Erythroblast (primary cell): ENCODE measurements at regions not wholly inside any gene's neighbourhood (a gene's known extent, or its start where the extent isn't known, plus 50 kb on each side); places are given as distances from the start of the nearest gene placed in this dataset.

Experiments
- GATA1 ChIP-seq: IDR thresholded peaks from 2 replicates; pipeline ENCODE4 v1.6.1; 2011; ENCODE audit warnings: low read depth, mild to moderate bottlenecking, control low read depth, low read length, moderate library complexity
- POLR2A ChIP-seq: IDR thresholded peaks from 2 replicates; pipeline ENCODE4 v1.6.1; 2011; ENCODE audit warnings: mild to moderate bottlenecking, low read length

DNA sequence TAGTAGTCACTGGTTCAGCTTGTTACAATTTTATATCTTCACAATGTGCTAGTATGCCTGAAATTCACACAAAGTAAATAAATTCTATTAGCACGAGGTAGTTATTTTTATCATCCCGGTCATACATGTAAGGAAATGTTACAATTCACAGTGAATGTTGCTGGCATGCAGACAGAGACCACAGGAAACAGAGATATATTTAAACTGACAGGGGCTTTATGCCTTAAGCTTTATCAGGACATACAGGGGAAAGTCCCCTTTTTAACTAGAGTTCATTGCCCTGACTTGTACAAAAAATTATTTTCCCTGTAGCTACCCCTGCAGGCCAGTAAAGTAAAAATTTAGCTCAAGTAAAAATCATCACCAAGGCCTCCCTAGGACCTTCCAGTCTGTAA lies 712.0 kb upstream of the NRSN1 start:
- TF ChIP-seq POLR2A (no peak), GATA1 (no peak)
